MCF 10A (cell line): ENCODE measurements at regions not wholly inside any gene's neighbourhood (a gene's known extent, or its start where the extent isn't known, plus 50 kb on each side); places are given as distances from the start of the nearest gene placed in this dataset.

Experiments used
- BruUV-seq: library from RNA; stranded (reverse); fragments of 400-500 nt; replicated peaks from 2 replicates; lab custom pipeline; 2021; lab: Mats Ljungman, UMichigan
- CTCF ChIA-PET: fragments of 300-600 bp; sonication (Branson Sonifier 250); formaldehyde crosslinking; extraction: SDS; loops from one replicate; lab custom pipeline; 2021; ENCODE audit warnings: antibody characterized with exemption, inconsistent platforms; lab: Yijun Ruan, JAX
- POLR2A ChIA-PET: fragments of 300-600, 350-650 bp; sonication (Branson Sonifier 250); formaldehyde crosslinking; extraction: SDS; loops from one replicate; lab custom pipeline; 2020; ENCODE audit warnings: antibody characterized with exemption, inconsistent platforms; lab: Yijun Ruan, JAX
- DNase-seq: peaks from one replicate; pipeline ENCODE4 v3.0.0-alpha.2; 2018; ENCODE audit not compliant: unreplicated experiment
- H3K27ac Mint-ChIP-seq: one replicate; pipeline ENCODE4 v1.8.0; 2022; ENCODE audit warnings: mild to moderate bottlenecking, low read depth, mixed read lengths; ENCODE audit not compliant: unreplicated experiment
- H3K27me3 Mint-ChIP-seq: one replicate; pipeline ENCODE4 v1.8.0; 2022; ENCODE audit warnings: mixed read lengths; ENCODE audit not compliant: insufficient read depth, unreplicated experiment
- H3K36me3 Mint-ChIP-seq: one replicate; pipeline ENCODE4 v1.8.0; 2022; ENCODE audit warnings: mild to moderate bottlenecking, moderate library complexity, mixed read lengths; ENCODE audit not compliant: insufficient read depth, unreplicated experiment
- H3K4me1 Mint-ChIP-seq: one replicate; pipeline ENCODE4 v1.8.0; 2022; ENCODE audit warnings: mixed read lengths; ENCODE audit not compliant: insufficient read depth, unreplicated experiment
- H3K4me3 Mint-ChIP-seq: one replicate; pipeline ENCODE4 v1.8.0; 2022; ENCODE audit warnings: mild to moderate bottlenecking, moderate library complexity, mixed read lengths; ENCODE audit not compliant: unreplicated experiment
- H3K9me3 Mint-ChIP-seq: one replicate; pipeline ENCODE4 v1.8.0; 2022; ENCODE audit warnings: mixed read lengths; ENCODE audit not compliant: unreplicated experiment
- intact Hi-C: fragments of 100-400 bp; cut with micrococcal nuclease; formaldehyde crosslinking; loops from 2 replicates; pipeline ENCODE4 v1.14.1; 2022
- TF ChIP-seq, protein P1 (sequence below): fragments of 200-600 bp; IDR thresholded peaks from one replicate; pipeline ENCODE4 v1.8.0; 2022; ENCODE audit warnings: antibody characterized with exemption, mild to moderate bottlenecking; ENCODE audit not compliant: unreplicated experiment

- intact Hi-C loops: no loop called here
- no peaks in the 10 kb centered on the region for H3K36me3 Mint-ChIP-seq
- BruUV-seq: no TSS peak
- no peaks in the 10 kb centered on the region for H3K4me1 Mint-ChIP-seq
- ChIA-PET POLR2A (no interaction called here), CTCF (no interaction called here)
- H3K4me3 Mint-ChIP-seq: no peak overlapping the region
- H3K27ac Mint-ChIP-seq: no peak overlapping the region
- TF ChIP-seq, protein P1, sequence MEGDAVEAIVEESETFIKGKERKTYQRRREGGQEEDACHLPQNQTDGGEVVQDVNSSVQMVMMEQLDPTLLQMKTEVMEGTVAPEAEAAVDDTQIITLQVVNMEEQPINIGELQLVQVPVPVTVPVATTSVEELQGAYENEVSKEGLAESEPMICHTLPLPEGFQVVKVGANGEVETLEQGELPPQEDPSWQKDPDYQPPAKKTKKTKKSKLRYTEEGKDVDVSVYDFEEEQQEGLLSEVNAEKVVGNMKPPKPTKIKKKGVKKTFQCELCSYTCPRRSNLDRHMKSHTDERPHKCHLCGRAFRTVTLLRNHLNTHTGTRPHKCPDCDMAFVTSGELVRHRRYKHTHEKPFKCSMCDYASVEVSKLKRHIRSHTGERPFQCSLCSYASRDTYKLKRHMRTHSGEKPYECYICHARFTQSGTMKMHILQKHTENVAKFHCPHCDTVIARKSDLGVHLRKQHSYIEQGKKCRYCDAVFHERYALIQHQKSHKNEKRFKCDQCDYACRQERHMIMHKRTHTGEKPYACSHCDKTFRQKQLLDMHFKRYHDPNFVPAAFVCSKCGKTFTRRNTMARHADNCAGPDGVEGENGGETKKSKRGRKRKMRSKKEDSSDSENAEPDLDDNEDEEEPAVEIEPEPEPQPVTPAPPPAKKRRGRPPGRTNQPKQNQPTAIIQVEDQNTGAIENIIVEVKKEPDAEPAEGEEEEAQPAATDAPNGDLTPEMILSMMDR: no peak
- H3K9me3 Mint-ChIP-seq: peaks cover 16% of the 10 kb centered on the region
- no peaks in the 10 kb centered on the region for H3K27me3 Mint-ChIP-seq
- no peak for DNase-seq
Observed at GRCh38 chr10:105615715-105616365, 974.8 kb downstream of the SORCS3 start.

GRCh38 chr10:105611244-105611798 lies 970.2 kb downstream of the SORCS3 start:
- Mint-ChIP-seq H3K27me3 (no peaks in the 10 kb centered on the region), H3K27ac (no peak overlapping the region), H3K36me3 (no peaks in the 10 kb centered on the region), H3K9me3 (peaks cover 14% of the 10 kb centered on the region), H3K4me1 (no peaks in the 10 kb centered on the region), H3K4me3 (no peak overlapping the region)
- no TSS peak for BruUV-seq
- intact Hi-C loops: no loop called here
- DNase-seq: no peak
- CTCF ChIA-PET: no interaction called here
- TF ChIP-seq, protein P1: no peak
- POLR2A ChIA-PET: no interaction called here

DNA sequence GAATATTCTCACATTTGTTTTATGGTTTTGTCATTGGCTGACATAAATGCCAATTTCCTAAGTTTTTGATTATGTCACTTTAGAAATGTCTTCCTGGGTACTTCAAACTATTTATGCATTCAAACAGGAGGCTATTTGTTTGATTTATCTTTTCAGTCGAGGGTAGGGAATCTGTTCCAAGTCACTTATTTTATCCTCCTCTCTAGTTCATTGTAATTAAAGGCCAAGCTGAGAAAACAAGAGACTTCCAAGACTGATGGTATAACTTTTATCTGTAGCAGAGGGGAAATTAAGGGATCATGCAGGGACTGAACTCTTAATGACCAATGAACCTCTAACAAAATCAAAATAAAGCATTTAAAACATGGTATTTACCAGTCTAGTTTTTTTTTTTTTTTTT lies 968.4 kb downstream of the SORCS3 start:
- Mint-ChIP-seq H3K27ac (no peak overlapping the region), H3K27me3 (no peaks in the 10 kb centered on the region), H3K36me3 (no peaks in the 10 kb centered on the region), H3K4me1 (no peaks in the 10 kb centered on the region), H3K9me3 (peaks cover 14% of the 10 kb centered on the region), H3K4me3 (no peak overlapping the region)
- TF ChIP-seq, protein P1: no peak
- no peak for DNase-seq
- ChIA-PET POLR2A (no interaction called here), CTCF (no interaction called here)
- intact Hi-C loops: no loop called here
- BruUV-seq: no TSS peak

GRCh38 chr10:105605918-105606317 lies 964.8 kb downstream of the SORCS3 start:
- Mint-ChIP-seq H3K27ac (no peak overlapping the region), H3K9me3 (peaks cover 7% of the 10 kb centered on the region), H3K4me1 (no peaks in the 10 kb centered on the region), H3K4me3 (no peak overlapping the region), H3K27me3 (no peaks in the 10 kb centered on the region), H3K36me3 (no peaks in the 10 kb centered on the region)
- TF ChIP-seq, protein P1: no peak
- intact Hi-C loops: no loop called here
- DNase-seq: no peak
- CTCF ChIA-PET: interaction anchor here (0.6 kb wide), 1 partner anchor 1436 kb away, joined by 3 read pairs; no protein-coding TSS in a partner anchor
- no TSS peak for BruUV-seq
- POLR2A ChIA-PET: no interaction called here
